ENCODE measurements at regions not wholly inside any gene's neighbourhood (a gene's known extent, or its start where the extent isn't known, plus 50 kb on each side); places are given as distances from the start of the nearest gene placed in this dataset.

DNA sequence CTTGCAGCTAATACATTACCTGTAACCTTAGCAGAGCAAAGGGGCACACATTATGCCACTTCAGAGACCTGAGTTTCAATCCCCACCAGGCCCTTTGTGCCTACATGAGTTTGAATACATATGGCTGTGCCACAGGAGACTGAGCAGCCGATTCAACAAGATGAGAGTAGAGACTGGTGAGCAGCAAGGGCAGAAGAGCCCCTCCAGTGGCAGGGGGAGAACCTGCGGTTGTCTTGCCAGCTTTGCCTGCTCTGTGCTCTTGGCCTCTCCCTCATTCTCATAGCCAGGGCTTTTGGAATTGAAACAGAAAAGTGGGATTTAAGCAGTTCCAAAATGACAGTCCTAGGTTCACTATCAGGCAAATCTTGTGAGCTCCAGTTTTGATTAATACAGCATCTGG is 52.3 kb upstream of the CLNK start:
- H3F3A ChIP-seq (ENCODE audit: low read depth) = no peaks in the 10 kb centered on the region
- H2AFZ ChIP-seq (ENCODE audit: low read length) = no peak overlapping the region
- H3K79me2 ChIP-seq (ENCODE audit: insufficient read depth, low read length) = no peaks in the 10 kb centered on the region
- H3K9ac ChIP-seq (ENCODE audit: low read depth, low read length, poor library complexity, severe bottlenecking) = no peak overlapping the region
- no peak overlapping the region for H3K4me2 ChIP-seq (ENCODE audit: low read depth, low read length, poor library complexity, severe bottlenecking)
- H3K4me3 ChIP-seq (ENCODE audit: low read length, poor library complexity, severe bottlenecking) = no peak overlapping the region
- peaks cover 35% of the 10 kb centered on the region for H3K4me1 ChIP-seq (ENCODE audit: insufficient read depth, low read length, poor library complexity, severe bottlenecking)
- TF ChIP-seq EZH2phosphoT487 (IDR thresholded peaks at IDR 0.05; ENCODE audit: borderline replicate concordance) (no peak), CTCF (conservative IDR thresholded peaks at IDR 0.05; ENCODE audit: low read length) (peak; percentile 49)
- H3K9me2 ChIP-seq (replicated peaks; ENCODE audit: low read depth, low read length) = no peaks in the 10 kb centered on the region
- no peaks in the 10 kb centered on the region for H3K27me3 ChIP-seq (ENCODE audit: insufficient read depth, low read length, poor library complexity, severe bottlenecking)
- H3K36me3 ChIP-seq (ENCODE audit: insufficient read depth, low read length) = no peaks in the 10 kb centered on the region
- H3K9me3 ChIP-seq (ENCODE audit: insufficient read depth, low read depth, low read length) = no peaks in the 10 kb centered on the region
- H4K20me1 ChIP-seq (ENCODE audit: insufficient read depth, low read length, poor library complexity, severe bottlenecking) = no peaks in the 10 kb centered on the region

- H3K4me2 ChIP-seq (ENCODE audit: low read depth, low read length, poor library complexity, severe bottlenecking) = no peak overlapping the region
- H4K20me1 ChIP-seq (ENCODE audit: insufficient read depth, low read length, poor library complexity, severe bottlenecking) = no peaks in the 10 kb centered on the region
- H3K9me2 ChIP-seq (replicated peaks; ENCODE audit: low read depth, low read length) = no peaks in the 10 kb centered on the region
- H3K27me3 ChIP-seq (ENCODE audit: insufficient read depth, low read length, poor library complexity, severe bottlenecking) = no peaks in the 10 kb centered on the region
- no peak overlapping the region for H2AFZ ChIP-seq (ENCODE audit: low read length)
- no peak for TF ChIP-seq EZH2phosphoT487 (IDR thresholded peaks at IDR 0.05; ENCODE audit: borderline replicate concordance)
- TF ChIP-seq CTCF (conservative IDR thresholded peaks at IDR 0.05; ENCODE audit: low read length) = no peak
- no peaks in the 10 kb centered on the region for H3K36me3 ChIP-seq (ENCODE audit: insufficient read depth, low read length)
- no peaks in the 10 kb centered on the region for H3F3A ChIP-seq (ENCODE audit: low read depth)
- peaks cover 35% of the 10 kb centered on the region for H3K4me1 ChIP-seq (ENCODE audit: insufficient read depth, low read length, poor library complexity, severe bottlenecking)
- H3K79me2 ChIP-seq (ENCODE audit: insufficient read depth, low read length) = no peaks in the 10 kb centered on the region
- H3K9ac ChIP-seq (ENCODE audit: low read depth, low read length, poor library complexity, severe bottlenecking) = no peak overlapping the region
- no peak overlapping the region for H3K4me3 ChIP-seq (ENCODE audit: low read length, poor library complexity, severe bottlenecking)
- no peaks in the 10 kb centered on the region for H3K9me3 ChIP-seq (ENCODE audit: insufficient read depth, low read depth, low read length)
Observed at GRCh38 chr4:10736266-10736665, 51.7 kb upstream of the CLNK start.

GRCh38 chr4:10734697-10735096 is 50.1 kb upstream of the CLNK start:
- no peak for TF ChIP-seq EZH2phosphoT487 (IDR thresholded peaks at IDR 0.05; ENCODE audit: borderline replicate concordance)
- no peak overlapping the region for H3K9ac ChIP-seq (ENCODE audit: low read depth, low read length, poor library complexity, severe bottlenecking)
- no peak overlapping the region for H3K4me2 ChIP-seq (ENCODE audit: low read depth, low read length, poor library complexity, severe bottlenecking)
- H3K27me3 ChIP-seq (ENCODE audit: insufficient read depth, low read length, poor library complexity, severe bottlenecking) = no peaks in the 10 kb centered on the region
- peaks cover 37% of the 10 kb centered on the region for H3K4me1 ChIP-seq (ENCODE audit: insufficient read depth, low read length, poor library complexity, severe bottlenecking)
- H3K9me3 ChIP-seq (ENCODE audit: insufficient read depth, low read depth, low read length) = no peaks in the 10 kb centered on the region
- no peaks in the 10 kb centered on the region for H3K36me3 ChIP-seq (ENCODE audit: insufficient read depth, low read length)
- no peaks in the 10 kb centered on the region for H3K9me2 ChIP-seq (replicated peaks; ENCODE audit: low read depth, low read length)
- H3K79me2 ChIP-seq (ENCODE audit: insufficient read depth, low read length) = no peaks in the 10 kb centered on the region
- H3K4me3 ChIP-seq (ENCODE audit: low read length, poor library complexity, severe bottlenecking) = no peak overlapping the region
- no peaks in the 10 kb centered on the region for H3F3A ChIP-seq (ENCODE audit: low read depth)
- no peak overlapping the region for H2AFZ ChIP-seq (ENCODE audit: low read length)
- H4K20me1 ChIP-seq (ENCODE audit: insufficient read depth, low read length, poor library complexity, severe bottlenecking) = no peaks in the 10 kb centered on the region

Data from Loucy (cell line).